GM12878 (cell line): ENCODE measurements at regions not wholly inside any gene's neighbourhood (a gene's known extent, or its start where the extent isn't known, plus 50 kb on each side); places are given as distances from the start of the nearest gene placed in this dataset.

ENCODE experiments used
- ATAC-seq: fragments of 200-7000 bp; cut with Tn5 transposase; 3 replicates; pipeline ENCODE4 v1.9.1; 2020; ENCODE audit warnings: mild to moderate bottlenecking, moderate library complexity
- BruUV-seq: library from RNA; stranded (reverse); fragments of 400-500 nt; replicated peaks from 2 replicates; lab custom pipeline; 2021; lab: Mats Ljungman, UMichigan
- CTCF ChIA-PET: fragments of 300-600 bp; sonication (Branson Sonifier 250); formaldehyde crosslinking; extraction: SDS; loops from one replicate; lab custom pipeline; 2021; ENCODE audit warnings: inconsistent platforms; lab: Yijun Ruan, JAX
- POLR2A ChIA-PET: fragments of 350-600 bp; formaldehyde crosslinking; extraction: SDS; loops from one replicate; lab custom pipeline; 2021; ENCODE audit warnings: inconsistent platforms; lab: Charles Lee
- RAD21 ChIA-PET: fragments of 300-600 bp; sonication (Branson Sonifier 250); formaldehyde crosslinking; loops from one replicate; lab custom pipeline; 2023; ENCODE audit warnings: antibody characterized with exemption; ENCODE audit not compliant: unreplicated experiment; lab: Charles Lee
- SMC1A ChIA-PET: fragments of 300-600 bp; sonication (Branson Sonifier 250); formaldehyde crosslinking; loops from one replicate; lab custom pipeline; 2023; ENCODE audit not compliant: unreplicated experiment, uncharacterized antibody; lab: Charles Lee
- DNase-seq: peaks from one replicate; pipeline ENCODE4 v3.0.0-alpha.2; 2011; ENCODE audit warnings: low read depth, low spot score
- FAIRE-seq: peaks from 3 replicates; lab custom pipeline; 2011; peaks lifted over from hg19 to GRCh38; lab: Jason Lieb, UNC
- H2AFZ ChIP-seq: 2 replicates; pipeline ENCODE4 v1.6.0; 2011; ENCODE audit warnings: low read depth, low read length, control low read depth; ENCODE audit not compliant: control insufficient read depth
- H3K27ac ChIP-seq: 2 replicates; pipeline ENCODE4 v1.5.1; 2011; ENCODE audit warnings: control low read depth; ENCODE audit not compliant: control insufficient read depth, insufficient read depth
- H3K27me3 ChIP-seq, 2 experiments: replicated peaks in 1 of 2; 2 replicates each; pipeline versions ENCODE4 v1.6.0 to v1.6.1; 2011; ENCODE audit warnings: low read length in 1 of 2; ENCODE audit not compliant: control insufficient read depth in 2 of 2, insufficient read depth in 2 of 2
- H3K36me3 ChIP-seq, 2 experiments: 2 replicates each; pipeline ENCODE4 v1.5.1; 2011; ENCODE audit warnings: low read length in 1 of 2; ENCODE audit not compliant: control insufficient read depth in 2 of 2, insufficient read depth in 2 of 2
- H3K4me1 ChIP-seq: 2 replicates; pipeline ENCODE4 v1.6.1; 2011; ENCODE audit warnings: mild to moderate bottlenecking, low read length, moderate library complexity, mixed read lengths; ENCODE audit not compliant: control insufficient read depth, insufficient read depth
- H3K4me2 ChIP-seq: 2 replicates; pipeline ENCODE4 v1.6.0; 2011; ENCODE audit warnings: control low read depth; ENCODE audit not compliant: control insufficient read depth, insufficient read depth
- H3K4me3 ChIP-seq: fragments of 200-600 bp; sonication (generic); 2 replicates; pipeline ENCODE4 v1.5.1; 2016
- H3K79me2 ChIP-seq: 2 replicates; pipeline ENCODE4 v1.6.0; 2011; ENCODE audit warnings: low read length; ENCODE audit not compliant: control insufficient read depth, insufficient read depth
- H3K9ac ChIP-seq: 2 replicates; pipeline ENCODE4 v1.8.0; 2011; ENCODE audit warnings: low read length, control low read depth, mixed read lengths; ENCODE audit not compliant: control insufficient read depth, insufficient read depth
- H3K9me3 ChIP-seq: replicated peaks from 3 replicates; pipeline ENCODE4 v1.5.1; 2011; ENCODE audit warnings: mild to moderate bottlenecking, low read length; ENCODE audit not compliant: control insufficient read depth, insufficient read depth
- H4K20me1 ChIP-seq: 2 replicates; pipeline ENCODE4 v1.6.0; 2011; ENCODE audit not compliant: control insufficient read depth, insufficient read depth
- CBFB ChIP-seq: IDR thresholded peaks from 2 replicates; pipeline ENCODE4 v1.6.1; 2016; ENCODE audit warnings: antibody characterized with exemption, low read depth
- EED ChIP-seq: sonication (generic); IDR thresholded peaks from 2 replicates; pipeline ENCODE4 v1.6.1; 2016; ENCODE audit warnings: antibody characterized with exemption, low read depth
- RELB ChIP-seq: fragments of 450-650 bp; IDR thresholded peaks from 2 replicates; pipeline ENCODE4 v1.6.1; 2017; ENCODE audit warnings: low read depth, mild to moderate bottlenecking, moderate library complexity
- ZBED1 ChIP-seq: IDR thresholded peaks from 2 replicates; pipeline ENCODE4 v1.6.1; 2016; ENCODE audit warnings: borderline replicate concordance
- WGBS: methylation state at CpG from one replicate; pipeline ENCODE4 v1.1.6; 2016; ENCODE audit warnings: low lambda C conversion rate; ENCODE audit not compliant: insufficient replicate concordance, insufficient coverage; ENCODE audit errors: missing lambda C conversion rate; 5-methylcytosine and 5-hydroxymethylcytosine counted together
- in situ Hi-C: fragments of 300-500 bp; cut with MboI; formaldehyde crosslinking; loops from 9 replicates; pipeline ENCODE4 v1.14.3; 2018; ENCODE audit warnings: mixed read lengths
- intact Hi-C: fragments of 100-400 bp; cut with micrococcal nuclease; formaldehyde crosslinking; loops from one replicate; pipeline ENCODE4 v1.14.2; 2022; ENCODE audit not compliant: unreplicated experiment
- TF ChIP-seq, protein P1 (sequence below): IDR thresholded peaks from 2 replicates; pipeline ENCODE4 v1.6.1; 2011; ENCODE audit warnings: low read depth, mild to moderate bottlenecking, low read length, moderate library complexity, borderline replicate concordance; ENCODE audit errors: extremely low read depth

- ATAC-seq (peak; percentile 51; the same call in 2 of the 3 replicates), FAIRE-seq (no peak), DNase-seq (no peak)
- no peak overlapping the region for H3K27ac ChIP-seq
- no TSS peak for BruUV-seq
- SMC1A ChIA-PET = interaction anchor here (0.6 to 1.2 kb wide), 3 partner anchors 15 to 71 kb away, joined by 3 to 5 read pairs (median 3); no protein-coding TSS in a partner anchor
- RAD21 ChIA-PET = interaction anchor here (0.8 to 1.3 kb wide), 2 partner anchors 53 to 268 kb away, joined by 3 read pairs; no protein-coding TSS in a partner anchor
- H3K9ac ChIP-seq = no peak overlapping the region
- intact Hi-C loops (loop anchor here (5.0 kb wide), 2 partner anchors 273 to 498 kb away; partner anchors contain the start of gene MARCKS), in situ Hi-C loops (no loop called here)
- H3K4me1 ChIP-seq = no peaks in the 10 kb centered on the region
- POLR2A ChIA-PET = interaction anchor here (0.7 kb wide), 1 partner anchor 121 kb away, joined by 3 read pairs; no protein-coding TSS in a partner anchor
- H3K4me2 ChIP-seq = no peak overlapping the region
- WGBS = 93% methylated on average over 5 of the region's 5 CpGs
- no peak for TF ChIP-seq ZBED1
- TF ChIP-seq, protein P1, sequence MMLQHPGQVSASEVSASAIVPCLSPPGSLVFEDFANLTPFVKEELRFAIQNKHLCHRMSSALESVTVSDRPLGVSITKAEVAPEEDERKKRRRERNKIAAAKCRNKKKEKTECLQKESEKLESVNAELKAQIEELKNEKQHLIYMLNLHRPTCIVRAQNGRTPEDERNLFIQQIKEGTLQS = no peak
- no peak for TF ChIP-seq CBFB
- TF ChIP-seq RELB = no peak
- TF ChIP-seq EED = no peak
- no peak overlapping the region for H2AFZ ChIP-seq
- H3K27me3 ChIP-seq = no peaks in the 10 kb centered on the region
- CTCF ChIA-PET = interaction anchor here (0.7 kb wide), 1 partner anchor 520 kb away, joined by 3 read pairs; no protein-coding TSS in a partner anchor
- no peaks in the 10 kb centered on the region for H3K79me2 ChIP-seq
- H3K36me3 ChIP-seq = no peaks in the 10 kb centered on the region
- H3K4me3 ChIP-seq = no peak overlapping the region
- no peaks in the 10 kb centered on the region for H4K20me1 ChIP-seq
- no peaks in the 10 kb centered on the region for H3K9me3 ChIP-seq
Measured at GRCh38 chr6:113359155-113360140, 497.7 kb upstream of the MARCKS start.
